ENCODE measurements at regions not wholly inside any gene's neighbourhood (a gene's known extent, or its start where the extent isn't known, plus 50 kb on each side); places are given as distances from the start of the nearest gene placed in this dataset.

DNA sequence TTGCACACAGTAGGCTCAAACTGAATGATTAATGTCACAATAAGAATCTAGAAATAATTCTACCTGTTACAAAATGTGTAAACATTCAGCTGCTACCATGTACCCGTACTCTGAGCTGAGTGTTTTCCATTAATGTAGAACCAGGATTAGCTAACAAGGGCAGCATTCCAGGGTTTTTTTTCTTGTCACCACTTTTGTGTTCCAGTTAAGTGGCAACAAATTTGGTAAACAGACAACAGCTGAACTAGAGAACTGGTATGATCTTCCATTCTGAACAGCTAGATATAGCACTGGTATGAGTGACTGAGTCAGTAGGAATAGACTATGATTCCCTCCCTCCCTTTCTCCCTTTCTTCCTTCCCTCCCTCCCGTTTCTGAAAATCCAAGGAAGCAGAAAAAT, 229.4 kb downstream of the CD47 start:
- TF ChIP-seq EZH2phosphoT487 (IDR thresholded peaks at IDR 0.05; ENCODE audit: insufficient read depth, low read depth) (no peak), EZH2 (IDR thresholded peaks at IDR 0.05; ENCODE audit: insufficient read depth, poor library complexity, severe bottlenecking) (no peak)
